BJ (cell line): ENCODE measurements at regions not wholly inside any gene's neighbourhood (a gene's known extent, or its start where the extent isn't known, plus 50 kb on each side); places are given as distances from the start of the nearest gene placed in this dataset.
"Not testable (repeated sequence)": the region's sequence is repeated elsewhere in the genome, so short reads cannot be mapped to it uniquely, and the experiment has no call there.

ENCODE experiments used
- CTCF ChIA-PET: fragments of 350-600 bp; formaldehyde crosslinking; extraction: SDS; loops from one replicate; lab custom pipeline; 2021; ENCODE audit warnings: antibody characterized with exemption, inconsistent platforms; lab: Yijun Ruan, JAX
- POLR2A ChIA-PET: fragments of 300-600 bp; sonication (Branson Sonifier 250); formaldehyde crosslinking; extraction: SDS; loops from one replicate; lab custom pipeline; 2021; ENCODE audit warnings: antibody characterized with exemption; lab: Charles Lee
- DNase-seq: peaks from one replicate; pipeline ENCODE4 v3.0.0-alpha.2; 2011; ENCODE audit warnings: low read depth
- H3K27me3 ChIP-seq: 2 replicates; pipeline ENCODE4 v1.6.0; 2011; ENCODE audit warnings: low read length; ENCODE audit not compliant: control insufficient read depth, insufficient read depth
- H3K36me3 ChIP-seq: 2 replicates; pipeline ENCODE4 v1.5.1; 2011; ENCODE audit warnings: low read length; ENCODE audit not compliant: control insufficient read depth, insufficient read depth
- H3K4me3 ChIP-seq: 2 replicates; pipeline ENCODE4 v1.5.1; 2011; ENCODE audit warnings: low read depth, mild to moderate bottlenecking, control low read depth, low read length
- TF ChIP-seq, protein P1 (sequence below): IDR thresholded peaks from 2 replicates; pipeline ENCODE4 v1.5.1; 2011; ENCODE audit warnings: low read depth, mild to moderate bottlenecking, control low read depth, inconsistent platforms, low read length, moderate library complexity; ENCODE audit not compliant: insufficient read depth

DNA sequence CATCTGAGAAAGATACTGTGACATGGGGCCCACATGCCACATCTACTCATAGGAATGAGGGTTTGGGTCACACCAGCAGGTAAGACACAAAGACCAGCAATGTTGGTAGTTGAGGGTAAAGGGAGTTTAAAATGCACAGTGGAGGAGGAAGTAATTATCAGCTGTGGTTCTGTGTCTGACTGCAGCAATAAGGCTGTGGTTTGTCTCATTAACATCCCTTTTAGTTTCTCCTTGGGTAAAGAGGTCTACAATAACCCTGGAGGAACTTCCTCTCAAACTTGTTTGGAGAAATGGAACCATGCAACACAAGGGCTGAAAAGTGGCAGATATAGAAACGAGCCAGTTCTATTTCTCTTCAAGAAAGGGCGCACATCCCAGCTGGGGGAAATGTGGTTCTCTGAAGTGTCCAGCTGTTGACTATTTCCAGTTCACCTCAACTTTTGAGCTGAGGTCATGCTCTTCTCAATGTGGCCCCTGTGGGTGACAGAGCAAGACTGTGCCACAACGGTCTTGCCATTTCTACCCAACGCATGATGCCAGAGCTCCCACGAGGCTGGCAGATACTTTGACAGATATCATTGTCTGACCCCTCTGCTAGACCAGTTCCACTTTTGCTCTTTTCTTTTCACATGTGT, 234.3 kb downstream of the SQOR start:
- ChIA-PET POLR2A (no interaction called here), CTCF (interaction anchor here (0.7 kb wide), 1 partner anchor 10 kb away, joined by 3 read pairs; no protein-coding TSS in a partner anchor)
- no peak overlapping the region for H3K4me3 ChIP-seq
- no peaks in the 10 kb centered on the region for H3K27me3 ChIP-seq
- no peak for DNase-seq
- TF ChIP-seq, protein P1, sequence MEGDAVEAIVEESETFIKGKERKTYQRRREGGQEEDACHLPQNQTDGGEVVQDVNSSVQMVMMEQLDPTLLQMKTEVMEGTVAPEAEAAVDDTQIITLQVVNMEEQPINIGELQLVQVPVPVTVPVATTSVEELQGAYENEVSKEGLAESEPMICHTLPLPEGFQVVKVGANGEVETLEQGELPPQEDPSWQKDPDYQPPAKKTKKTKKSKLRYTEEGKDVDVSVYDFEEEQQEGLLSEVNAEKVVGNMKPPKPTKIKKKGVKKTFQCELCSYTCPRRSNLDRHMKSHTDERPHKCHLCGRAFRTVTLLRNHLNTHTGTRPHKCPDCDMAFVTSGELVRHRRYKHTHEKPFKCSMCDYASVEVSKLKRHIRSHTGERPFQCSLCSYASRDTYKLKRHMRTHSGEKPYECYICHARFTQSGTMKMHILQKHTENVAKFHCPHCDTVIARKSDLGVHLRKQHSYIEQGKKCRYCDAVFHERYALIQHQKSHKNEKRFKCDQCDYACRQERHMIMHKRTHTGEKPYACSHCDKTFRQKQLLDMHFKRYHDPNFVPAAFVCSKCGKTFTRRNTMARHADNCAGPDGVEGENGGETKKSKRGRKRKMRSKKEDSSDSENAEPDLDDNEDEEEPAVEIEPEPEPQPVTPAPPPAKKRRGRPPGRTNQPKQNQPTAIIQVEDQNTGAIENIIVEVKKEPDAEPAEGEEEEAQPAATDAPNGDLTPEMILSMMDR: no peak
- no peaks in the 10 kb centered on the region for H3K36me3 ChIP-seq

DNA sequence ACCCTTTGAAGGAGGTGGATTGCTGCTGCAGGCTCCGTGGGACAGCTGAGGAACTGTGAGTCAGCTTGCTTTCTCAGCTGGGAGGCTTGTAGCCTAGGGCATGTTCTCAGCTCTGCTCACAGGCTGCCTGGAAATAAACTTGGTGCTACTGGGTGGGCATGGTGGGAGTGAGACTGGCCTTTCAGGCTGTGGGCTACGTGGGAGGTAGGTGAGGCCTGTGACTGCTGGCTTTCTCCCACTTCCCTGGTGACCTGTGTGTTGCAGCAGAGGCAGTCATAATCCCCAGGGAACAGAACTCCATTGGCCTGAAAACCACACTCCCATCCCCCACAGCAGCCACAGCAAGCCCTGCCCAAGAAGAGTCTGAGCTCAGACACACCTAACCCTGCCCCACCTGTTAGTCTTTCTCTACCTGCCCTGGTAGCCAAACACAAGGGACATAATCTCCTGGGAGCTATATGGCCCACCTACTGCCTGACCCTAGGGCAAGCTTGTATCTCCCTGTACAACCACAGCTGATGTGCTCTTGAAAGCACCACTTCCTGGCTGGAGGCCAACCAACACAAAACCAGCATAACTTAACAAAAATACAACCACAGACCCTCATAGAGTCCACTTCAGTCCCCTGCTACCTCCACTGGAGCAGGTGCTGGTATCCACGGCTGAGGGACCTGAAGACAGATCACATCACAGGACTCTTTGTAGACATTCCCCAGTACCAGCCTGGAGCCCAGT, 236.5 kb downstream of the SQOR start:
- Histone ChIP-seq H3K27me3 (no peaks in the 10 kb centered on the region), H3K4me3 (no peak overlapping the region), H3K36me3 (no peaks in the 10 kb centered on the region)
- TF ChIP-seq, protein P1: no peak
- DNase-seq: peak; percentile 73
- ChIA-PET POLR2A (interaction anchor here (0.7 kb wide), 1 partner anchor 237 kb away, joined by 6 read pairs; no protein-coding TSS in a partner anchor), CTCF (interaction anchor here (1.0 to 2.1 kb wide), 2 partner anchors 41 to 76 kb away, joined by 4 to 6 read pairs; no protein-coding TSS in a partner anchor)

DNA sequence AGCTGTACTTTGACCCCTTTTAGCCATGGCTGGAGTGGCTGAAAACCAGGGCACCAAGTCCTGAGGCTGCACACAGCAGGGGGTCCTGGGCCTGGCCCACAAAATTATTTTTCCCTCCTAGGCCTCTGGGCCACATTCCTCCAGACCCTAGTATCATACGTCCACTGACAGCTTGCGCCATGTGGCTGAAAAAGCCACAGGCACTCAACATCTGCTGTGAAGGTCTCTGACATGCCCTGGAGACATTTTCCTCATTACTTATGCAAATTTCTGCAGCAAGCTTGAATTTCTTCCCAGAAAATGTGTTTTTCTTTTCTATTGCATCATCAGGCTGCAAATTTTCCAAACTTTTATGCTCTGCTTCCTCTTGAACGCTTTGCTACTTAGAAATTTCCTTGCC, 239.0 kb downstream of the SQOR start:
- no peaks in the 10 kb centered on the region for H3K27me3 ChIP-seq
- no peak overlapping the region for H3K4me3 ChIP-seq
- CTCF ChIA-PET: no interaction called here
- TF ChIP-seq, protein P1: no peak
- POLR2A ChIA-PET: no interaction called here
- no peaks in the 10 kb centered on the region for H3K36me3 ChIP-seq
- DNase-seq: peak; percentile 62

DNA sequence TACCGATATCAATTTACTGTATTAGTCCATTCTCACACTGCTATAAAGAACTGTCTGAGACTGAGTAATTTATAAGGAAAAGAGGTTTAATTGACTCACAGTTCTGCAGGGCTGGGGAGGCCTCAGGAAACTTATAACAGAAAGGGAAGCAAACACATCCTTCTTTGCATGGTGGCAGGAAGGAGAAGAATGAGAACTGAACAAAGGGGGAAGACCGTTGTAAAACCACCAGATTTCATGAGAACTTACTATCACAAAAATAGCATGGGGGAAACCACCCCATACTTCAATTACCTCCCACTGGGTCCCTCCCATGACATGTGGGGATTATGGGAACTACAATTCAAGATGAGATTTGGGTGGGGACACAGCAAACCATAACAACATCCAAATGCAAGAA, 239.7 kb downstream of the SQOR start:
- POLR2A ChIA-PET, H3K27me3 ChIP-seq, CTCF ChIA-PET, DNase-seq, H3K4me3 ChIP-seq, H3K36me3 ChIP-seq: not testable (repeated sequence)

DNA sequence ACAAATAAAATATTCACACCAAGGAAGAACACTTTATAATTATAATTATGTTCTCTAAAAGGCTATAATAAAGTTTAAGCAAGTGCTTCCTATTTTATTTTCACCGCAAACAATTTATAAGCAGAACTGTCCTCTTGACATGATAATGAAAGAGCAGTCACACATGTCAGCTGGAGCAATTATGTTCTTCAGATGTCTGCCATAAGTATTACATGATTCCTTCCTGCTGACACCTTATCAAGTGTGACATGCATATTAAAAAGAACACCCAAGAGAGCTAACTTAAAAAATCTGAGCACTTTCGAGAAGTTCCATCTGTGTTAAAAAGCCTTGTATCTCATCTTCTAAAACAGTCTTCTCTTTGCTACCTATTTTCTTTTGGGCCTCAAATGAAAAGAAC, 249.5 kb downstream of the SQOR start:
- DNase-seq: no peak
- TF ChIP-seq, protein P1: no peak
- no peak overlapping the region for H3K4me3 ChIP-seq
- POLR2A ChIA-PET: no interaction called here
- no peaks in the 10 kb centered on the region for H3K27me3 ChIP-seq
- CTCF ChIA-PET: interaction anchor here (1.1 kb wide), 1 partner anchor 9 kb away, joined by 4 read pairs; no protein-coding TSS in a partner anchor
- H3K36me3 ChIP-seq: no peaks in the 10 kb centered on the region
